Activated naive CD4-positive, alpha-beta T cell treated with anti-CD3 and anti-CD28 coated beads for 36 hours (primary cell): ENCODE measurements at regions not wholly inside any gene's neighbourhood (a gene's known extent, or its start where the extent isn't known, plus 50 kb on each side); places are given as distances from the start of the nearest gene placed in this dataset.
"Not testable (repeated sequence)": the region's sequence is repeated elsewhere in the genome, so short reads cannot be mapped to it uniquely, and the experiment has no call there.

Experiments used
- CTCF ChIA-PET: fragments of 350-600 bp; sonication (Branson Sonifier 250); formaldehyde crosslinking; loops from one replicate; lab custom pipeline; 2021; ENCODE audit warnings: antibody characterized with exemption; lab: Charles Lee
- DNase-seq: peaks from one replicate; pipeline ENCODE4 v3.0.0-alpha.2; 2020
- H3K27ac Mint-ChIP-seq: one replicate; pipeline ENCODE4 v1.8.0; 2021; ENCODE audit warnings: mild to moderate bottlenecking, mixed read lengths
- H3K27me3 Mint-ChIP-seq: one replicate; pipeline ENCODE4 v1.8.0; 2021; ENCODE audit warnings: low read depth, mixed read lengths
- H3K36me3 Mint-ChIP-seq: one replicate; pipeline ENCODE4 v1.8.0; 2021; ENCODE audit warnings: low read depth, mixed read lengths
- H3K4me1 Mint-ChIP-seq: one replicate; pipeline ENCODE4 v1.8.0; 2021; ENCODE audit warnings: low read depth, mixed read lengths
- H3K4me3 Mint-ChIP-seq: one replicate; pipeline ENCODE4 v1.8.0; 2021; ENCODE audit warnings: mild to moderate bottlenecking, moderate library complexity, mixed read lengths
- H3K9me3 Mint-ChIP-seq: one replicate; pipeline ENCODE4 v1.8.0; 2021; ENCODE audit warnings: mixed read lengths
- intact Hi-C: fragments of 100-400 bp; cut with micrococcal nuclease; formaldehyde crosslinking; loops from one replicate; pipeline ENCODE4 v1.15.1; 2023

DNA sequence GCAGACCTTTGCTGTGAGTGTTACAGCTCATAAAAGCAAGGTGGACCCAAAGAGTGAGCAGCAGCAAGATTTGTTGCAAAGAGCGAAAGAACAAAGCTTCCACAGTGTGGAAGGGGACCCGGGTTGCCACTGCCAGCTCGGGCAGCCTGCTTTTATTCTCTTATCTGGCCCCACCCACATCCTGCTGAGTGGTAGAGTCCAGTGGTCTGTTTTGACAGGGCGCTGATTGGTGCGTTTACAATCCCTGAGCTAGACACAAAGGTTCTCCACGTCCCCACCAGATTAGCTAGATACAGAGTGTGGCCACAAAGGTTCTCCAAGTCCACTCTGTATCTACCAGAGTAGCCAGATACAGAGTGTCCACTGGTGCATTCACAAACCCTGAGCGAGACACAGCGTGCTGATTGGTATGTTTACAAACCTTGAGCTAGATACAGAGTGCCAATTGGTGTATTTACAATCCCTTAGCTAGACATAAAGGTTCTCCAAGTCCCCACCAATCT, 86.2 kb upstream of the C15orf39 start:
- CTCF ChIA-PET: interaction anchor here (0.6 kb wide), 1 partner anchor 133 kb away, joined by 3 read pairs; no protein-coding TSS in a partner anchor
- H3K4me3 Mint-ChIP-seq, H3K4me1 Mint-ChIP-seq, H3K27ac Mint-ChIP-seq, H3K36me3 Mint-ChIP-seq, DNase-seq, intact Hi-C loops: not testable (repeated sequence)
- Mint-ChIP-seq H3K27me3 (peaks cover 18% of the 10 kb centered on the region), H3K9me3 (peaks cover 12% of the 10 kb centered on the region)

DNA sequence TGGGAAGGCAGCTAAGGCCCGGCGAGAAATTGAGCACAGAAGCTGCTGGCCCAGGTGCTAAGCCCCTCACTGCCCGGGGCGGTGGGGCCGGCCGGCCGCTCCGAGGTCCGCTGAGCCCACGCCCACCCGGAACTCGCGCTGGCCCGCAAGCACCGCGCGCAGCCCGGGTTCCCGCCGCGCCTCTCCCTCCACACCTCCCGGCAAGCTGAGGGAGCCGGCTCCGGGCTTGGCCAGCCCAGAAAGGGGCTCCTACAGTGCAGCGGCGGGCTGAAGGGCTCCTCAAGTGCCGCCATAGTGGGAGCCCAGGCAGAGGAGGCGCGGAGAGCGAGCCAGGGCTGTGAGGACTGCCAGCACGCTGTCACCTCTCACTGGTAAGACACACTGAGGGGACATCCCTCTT, 85.5 kb upstream of the C15orf39 start:
- Mint-ChIP-seq H3K27me3 (peaks cover 12% of the 10 kb centered on the region), H3K9me3 (peaks cover 12% of the 10 kb centered on the region)
- CTCF ChIA-PET: interaction anchor here (0.6 kb wide), 1 partner anchor 133 kb away, joined by 3 read pairs; no protein-coding TSS in a partner anchor
- H3K27ac Mint-ChIP-seq, H3K36me3 Mint-ChIP-seq, H3K4me1 Mint-ChIP-seq, DNase-seq, H3K4me3 Mint-ChIP-seq, intact Hi-C loops: not testable (repeated sequence)

GRCh38 chr15:75117993-75118392, 83.7 kb upstream of the C15orf39 start:
- no peaks in the 10 kb centered on the region for H3K4me1 Mint-ChIP-seq
- H3K36me3 Mint-ChIP-seq: peaks cover 2% of the 10 kb centered on the region
- peaks cover 7% of the 10 kb centered on the region for H3K9me3 Mint-ChIP-seq
- no peak overlapping the region for H3K4me3 Mint-ChIP-seq
- CTCF ChIA-PET: no interaction called here
- no peak overlapping the region for H3K27ac Mint-ChIP-seq
- intact Hi-C loops: no loop called here
- DNase-seq: no peak
- H3K27me3 Mint-ChIP-seq: peaks cover 5% of the 10 kb centered on the region

DNA sequence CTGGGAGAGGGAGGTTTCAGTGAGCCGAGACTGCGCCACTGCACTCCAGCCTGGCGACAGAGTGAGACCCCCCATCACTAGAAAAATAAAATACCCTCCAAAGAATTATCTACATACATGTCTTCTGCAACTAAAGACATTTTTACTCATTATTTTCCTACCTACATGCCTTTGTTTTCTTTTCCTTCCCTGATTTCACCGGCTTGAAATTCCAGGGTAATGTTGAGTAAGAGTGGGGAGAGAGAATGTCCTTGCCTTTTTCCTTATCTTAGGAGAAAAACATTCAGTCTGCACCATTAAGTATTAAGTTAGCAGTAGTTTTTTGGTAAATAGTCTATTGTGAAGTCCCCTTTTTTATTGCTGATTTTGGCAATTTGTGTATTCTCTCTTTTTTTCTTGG, 82.4 kb upstream of the C15orf39 start:
- H3K4me1 Mint-ChIP-seq, H3K9me3 Mint-ChIP-seq, H3K4me3 Mint-ChIP-seq, H3K36me3 Mint-ChIP-seq, CTCF ChIA-PET, DNase-seq, intact Hi-C loops, H3K27ac Mint-ChIP-seq, H3K27me3 Mint-ChIP-seq: not testable (repeated sequence)

- intact Hi-C loops: no loop called here
- Mint-ChIP-seq H3K27ac (no peak overlapping the region), H3K4me3 (no peak overlapping the region), H3K27me3 (no peaks in the 10 kb centered on the region), H3K36me3 (no peaks in the 10 kb centered on the region), H3K9me3 (no peaks in the 10 kb centered on the region), H3K4me1 (no peaks in the 10 kb centered on the region)
- CTCF ChIA-PET: no interaction called here
- DNase-seq: no peak
Measured at GRCh38 chr15:75121491-75121890, 80.2 kb upstream of the C15orf39 start.

DNA sequence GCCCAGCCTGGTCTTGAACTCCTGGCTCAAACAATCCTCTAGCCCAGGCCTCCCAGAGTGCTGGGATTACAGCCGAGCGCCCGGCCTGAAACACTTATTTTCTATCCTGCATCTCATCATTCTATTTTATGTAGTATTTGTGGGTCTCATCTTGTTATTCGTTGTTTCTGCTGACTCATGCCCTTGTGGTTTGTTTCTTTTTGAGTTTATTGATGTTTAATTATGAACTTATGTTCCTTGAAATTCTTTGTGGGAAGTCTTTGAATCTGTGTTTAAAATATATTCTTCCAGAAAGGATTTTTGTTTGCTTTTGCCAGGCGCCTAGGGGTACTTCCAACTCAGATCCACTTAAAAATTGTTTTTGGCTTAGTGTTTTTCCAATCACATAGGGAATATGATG, 78.3 kb upstream of the C15orf39 start:
- no peaks in the 10 kb centered on the region for H3K36me3 Mint-ChIP-seq
- intact Hi-C loops: no loop called here
- H3K27me3 Mint-ChIP-seq: peaks cover 2% of the 10 kb centered on the region
- no peaks in the 10 kb centered on the region for H3K9me3 Mint-ChIP-seq
- no peak overlapping the region for H3K4me3 Mint-ChIP-seq
- H3K4me1 Mint-ChIP-seq: no peaks in the 10 kb centered on the region
- H3K27ac Mint-ChIP-seq: no peak overlapping the region
- CTCF ChIA-PET: no interaction called here
- no peak for DNase-seq

GRCh38 chr15:75124278-75124677, 77.4 kb upstream of the C15orf39 start:
- intact Hi-C loops, H3K4me3 Mint-ChIP-seq, H3K4me1 Mint-ChIP-seq, H3K36me3 Mint-ChIP-seq, H3K27ac Mint-ChIP-seq, H3K27me3 Mint-ChIP-seq, CTCF ChIA-PET, H3K9me3 Mint-ChIP-seq, DNase-seq: not testable (repeated sequence)

GRCh38 chr15:75125935-75126334, 75.7 kb upstream of the C15orf39 start:
- Mint-ChIP-seq H3K4me3 (no peak overlapping the region), H3K27ac (no peak overlapping the region), H3K27me3 (peaks cover 11% of the 10 kb centered on the region), H3K4me1 (peaks cover 5% of the 10 kb centered on the region), H3K36me3 (no peaks in the 10 kb centered on the region), H3K9me3 (no peaks in the 10 kb centered on the region)
- intact Hi-C loops: no loop called here
- CTCF ChIA-PET: no interaction called here
- DNase-seq: no peak

DNA sequence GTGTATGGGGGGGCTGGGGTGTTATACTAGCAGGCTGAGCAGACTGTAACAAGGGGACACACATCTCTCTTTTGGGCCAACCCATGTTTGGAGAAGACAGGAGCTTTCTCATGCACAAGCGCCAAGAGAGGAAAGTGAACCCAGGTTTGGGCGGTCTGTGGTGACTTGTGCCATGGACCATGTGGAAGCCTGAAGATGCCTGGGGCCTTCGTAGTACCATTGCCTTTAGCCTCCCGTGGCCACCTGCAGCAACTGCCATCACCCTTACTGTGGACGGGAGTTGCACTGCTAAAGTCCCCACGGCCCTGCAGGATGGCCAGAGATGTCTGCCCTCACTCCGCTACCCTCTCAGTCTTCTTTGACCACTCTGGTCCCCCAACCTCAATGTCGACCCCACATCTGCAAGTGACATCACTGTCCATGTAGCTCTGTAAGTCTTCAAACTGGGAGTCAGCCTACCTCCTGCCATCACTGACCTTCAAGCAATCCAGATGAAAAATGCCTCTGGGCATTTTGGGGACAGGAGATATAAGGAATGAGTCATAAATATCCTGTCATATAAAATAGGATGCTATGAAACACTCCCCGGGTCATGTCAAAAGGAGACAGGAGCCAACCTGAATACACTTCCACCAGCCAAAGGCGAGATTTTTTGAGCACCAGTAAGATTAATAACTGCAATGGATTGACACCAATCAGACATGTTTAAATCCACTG, 74.7 kb upstream of the C15orf39 start:
- CTCF ChIA-PET: no interaction called here

GRCh38 chr15:75129788-75130187, 71.9 kb upstream of the C15orf39 start:
- H3K4me1 Mint-ChIP-seq: peaks cover 11% of the 10 kb centered on the region
- intact Hi-C loops: loop anchor here (2.0 kb wide), 1 partner anchor 39 kb away; no protein-coding TSS in a partner anchor
- DNase-seq: no peak
- CTCF ChIA-PET: interaction anchor here (1.4 kb wide), 1 partner anchor 21 kb away, joined by 4 read pairs; no protein-coding TSS in a partner anchor
- no peaks in the 10 kb centered on the region for H3K36me3 Mint-ChIP-seq
- no peak overlapping the region for H3K4me3 Mint-ChIP-seq
- H3K27ac Mint-ChIP-seq: no peak overlapping the region
- H3K9me3 Mint-ChIP-seq: no peaks in the 10 kb centered on the region
- peaks cover 11% of the 10 kb centered on the region for H3K27me3 Mint-ChIP-seq

More for the DNA sequence above, 74.7 kb upstream of the C15orf39 start:
- intact Hi-C loops: no loop called here
- peaks cover 11% of the 10 kb centered on the region for H3K27me3 Mint-ChIP-seq
- no peaks in the 10 kb centered on the region for H3K36me3 Mint-ChIP-seq
- H3K9me3 Mint-ChIP-seq: no peaks in the 10 kb centered on the region
- no peak overlapping the region for H3K27ac Mint-ChIP-seq
- peaks cover 11% of the 10 kb centered on the region for H3K4me1 Mint-ChIP-seq
- no peak for DNase-seq
- H3K4me3 Mint-ChIP-seq: no peak overlapping the region

- H3K27ac Mint-ChIP-seq: no peak overlapping the region
- peak overlapping the region; percentile 0 for H3K4me3 Mint-ChIP-seq
- CTCF ChIA-PET: no interaction called here
- no peaks in the 10 kb centered on the region for H3K9me3 Mint-ChIP-seq
- H3K36me3 Mint-ChIP-seq: no peaks in the 10 kb centered on the region
- H3K27me3 Mint-ChIP-seq: peaks cover 11% of the 10 kb centered on the region
- intact Hi-C loops: loop anchor here (1.0 to 2.0 kb wide), 3 partner anchors 23 to 64 kb away; no protein-coding TSS in a partner anchor
- peaks cover 12% of the 10 kb centered on the region for H3K4me1 Mint-ChIP-seq
- no peak for DNase-seq
Measured at GRCh38 chr15:75131269-75131643, 70.4 kb upstream of the C15orf39 start.

DNA sequence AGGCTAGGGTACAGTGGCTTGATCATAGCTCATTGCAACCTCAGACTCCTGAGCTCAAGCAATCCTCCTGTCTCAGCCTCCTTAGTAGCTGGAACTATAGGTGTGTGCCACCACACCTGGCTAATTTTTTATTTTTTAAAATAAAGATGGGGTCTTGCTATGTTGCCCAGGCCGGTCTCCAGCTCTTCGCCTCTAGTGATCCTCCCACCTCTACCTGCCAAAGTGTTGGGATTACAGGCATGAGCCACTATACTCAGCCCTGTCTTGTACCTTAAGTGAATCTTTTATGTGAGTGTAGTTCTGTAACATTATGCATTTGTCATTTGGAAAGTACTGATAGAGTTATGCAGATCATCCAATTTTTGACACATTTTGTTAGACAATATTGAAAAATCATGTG, 66.9 kb upstream of the C15orf39 start:
- H3K36me3 Mint-ChIP-seq: no peaks in the 10 kb centered on the region
- no peak overlapping the region for H3K4me3 Mint-ChIP-seq
- peaks cover 12% of the 10 kb centered on the region for H3K4me1 Mint-ChIP-seq
- CTCF ChIA-PET: no interaction called here
- H3K27me3 Mint-ChIP-seq: peaks cover 2% of the 10 kb centered on the region
- intact Hi-C loops: no loop called here
- no peak for DNase-seq
- no peaks in the 10 kb centered on the region for H3K9me3 Mint-ChIP-seq
- no peak overlapping the region for H3K27ac Mint-ChIP-seq

GRCh38 chr15:75136118-75136517, 65.6 kb upstream of the C15orf39 start:
- DNase-seq: no peak
- Mint-ChIP-seq H3K4me3 (no peak overlapping the region), H3K27ac (no peak overlapping the region), H3K4me1 (peaks cover 6% of the 10 kb centered on the region), H3K27me3 (no peaks in the 10 kb centered on the region), H3K9me3 (peaks cover 4% of the 10 kb centered on the region), H3K36me3 (no peaks in the 10 kb centered on the region)
- CTCF ChIA-PET: no interaction called here
- intact Hi-C loops: no loop called here
